ENCODE measurements at regions not wholly inside any gene's neighbourhood (a gene's known extent, or its start where the extent isn't known, plus 50 kb on each side); places are given as distances from the start of the nearest gene placed in this dataset.

DNA sequence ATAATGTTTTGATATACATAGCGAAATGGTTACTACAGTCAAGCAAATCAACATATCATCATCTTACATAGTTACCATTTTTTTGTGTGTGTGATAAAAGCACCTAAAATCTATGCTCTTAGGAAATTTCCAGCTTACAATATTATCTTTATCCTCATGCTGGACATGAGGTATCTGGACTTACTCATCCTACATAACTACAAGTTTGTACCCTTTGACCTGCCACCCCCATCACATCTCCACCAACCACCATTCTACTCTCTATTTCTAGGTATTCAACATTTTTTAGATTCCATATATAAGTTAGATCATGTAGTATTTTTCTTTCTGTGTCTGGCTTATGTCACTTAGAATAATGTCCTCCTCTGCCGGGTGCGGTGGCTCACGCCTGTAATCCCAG is 79.9 kb downstream of the TAF11L14 start (continued):
- TF ChIP-seq, protein P1, sequence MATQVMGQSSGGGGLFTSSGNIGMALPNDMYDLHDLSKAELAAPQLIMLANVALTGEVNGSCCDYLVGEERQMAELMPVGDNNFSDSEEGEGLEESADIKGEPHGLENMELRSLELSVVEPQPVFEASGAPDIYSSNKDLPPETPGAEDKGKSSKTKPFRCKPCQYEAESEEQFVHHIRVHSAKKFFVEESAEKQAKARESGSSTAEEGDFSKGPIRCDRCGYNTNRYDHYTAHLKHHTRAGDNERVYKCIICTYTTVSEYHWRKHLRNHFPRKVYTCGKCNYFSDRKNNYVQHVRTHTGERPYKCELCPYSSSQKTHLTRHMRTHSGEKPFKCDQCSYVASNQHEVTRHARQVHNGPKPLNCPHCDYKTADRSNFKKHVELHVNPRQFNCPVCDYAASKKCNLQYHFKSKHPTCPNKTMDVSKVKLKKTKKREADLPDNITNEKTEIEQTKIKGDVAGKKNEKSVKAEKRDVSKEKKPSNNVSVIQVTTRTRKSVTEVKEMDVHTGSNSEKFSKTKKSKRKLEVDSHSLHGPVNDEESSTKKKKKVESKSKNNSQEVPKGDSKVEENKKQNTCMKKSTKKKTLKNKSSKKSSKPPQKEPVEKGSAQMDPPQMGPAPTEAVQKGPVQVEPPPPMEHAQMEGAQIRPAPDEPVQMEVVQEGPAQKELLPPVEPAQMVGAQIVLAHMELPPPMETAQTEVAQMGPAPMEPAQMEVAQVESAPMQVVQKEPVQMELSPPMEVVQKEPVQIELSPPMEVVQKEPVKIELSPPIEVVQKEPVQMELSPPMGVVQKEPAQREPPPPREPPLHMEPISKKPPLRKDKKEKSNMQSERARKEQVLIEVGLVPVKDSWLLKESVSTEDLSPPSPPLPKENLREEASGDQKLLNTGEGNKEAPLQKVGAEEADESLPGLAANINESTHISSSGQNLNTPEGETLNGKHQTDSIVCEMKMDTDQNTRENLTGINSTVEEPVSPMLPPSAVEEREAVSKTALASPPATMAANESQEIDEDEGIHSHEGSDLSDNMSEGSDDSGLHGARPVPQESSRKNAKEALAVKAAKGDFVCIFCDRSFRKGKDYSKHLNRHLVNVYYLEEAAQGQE (IDR thresholded peaks at IDR 0.05; ENCODE audit: unreplicated experiment), result no peak
- TF ChIP-seq, protein P2, sequence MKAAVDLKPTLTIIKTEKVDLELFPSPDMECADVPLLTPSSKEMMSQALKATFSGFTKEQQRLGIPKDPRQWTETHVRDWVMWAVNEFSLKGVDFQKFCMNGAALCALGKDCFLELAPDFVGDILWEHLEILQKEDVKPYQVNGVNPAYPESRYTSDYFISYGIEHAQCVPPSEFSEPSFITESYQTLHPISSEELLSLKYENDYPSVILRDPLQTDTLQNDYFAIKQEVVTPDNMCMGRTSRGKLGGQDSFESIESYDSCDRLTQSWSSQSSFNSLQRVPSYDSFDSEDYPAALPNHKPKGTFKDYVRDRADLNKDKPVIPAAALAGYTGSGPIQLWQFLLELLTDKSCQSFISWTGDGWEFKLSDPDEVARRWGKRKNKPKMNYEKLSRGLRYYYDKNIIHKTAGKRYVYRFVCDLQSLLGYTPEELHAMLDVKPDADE (IDR thresholded peaks at IDR 0.05), result no peak
- TF ChIP-seq POLR2AphosphoS5 (IDR thresholded peaks at IDR 0.05; ENCODE audit: low read depth) (no peak), EZH2phosphoT487 (IDR thresholded peaks at IDR 0.05; ENCODE audit: unreplicated experiment) (no peak), JUNB (IDR thresholded peaks at IDR 0.05; ENCODE audit: unreplicated experiment) (no peak), STAT1 (IDR thresholded peaks at IDR 0.05; ENCODE audit: unreplicated experiment) (no peak), ZNF331 (CRISPR knock-in tag; IDR thresholded peaks at IDR 0.05; ENCODE audit: low read depth) (no peak), CREB1 (CRISPR knock-in tag; IDR thresholded peaks at IDR 0.05; ENCODE audit: low read depth) (no peak)
- TF ChIP-seq, protein P3, sequence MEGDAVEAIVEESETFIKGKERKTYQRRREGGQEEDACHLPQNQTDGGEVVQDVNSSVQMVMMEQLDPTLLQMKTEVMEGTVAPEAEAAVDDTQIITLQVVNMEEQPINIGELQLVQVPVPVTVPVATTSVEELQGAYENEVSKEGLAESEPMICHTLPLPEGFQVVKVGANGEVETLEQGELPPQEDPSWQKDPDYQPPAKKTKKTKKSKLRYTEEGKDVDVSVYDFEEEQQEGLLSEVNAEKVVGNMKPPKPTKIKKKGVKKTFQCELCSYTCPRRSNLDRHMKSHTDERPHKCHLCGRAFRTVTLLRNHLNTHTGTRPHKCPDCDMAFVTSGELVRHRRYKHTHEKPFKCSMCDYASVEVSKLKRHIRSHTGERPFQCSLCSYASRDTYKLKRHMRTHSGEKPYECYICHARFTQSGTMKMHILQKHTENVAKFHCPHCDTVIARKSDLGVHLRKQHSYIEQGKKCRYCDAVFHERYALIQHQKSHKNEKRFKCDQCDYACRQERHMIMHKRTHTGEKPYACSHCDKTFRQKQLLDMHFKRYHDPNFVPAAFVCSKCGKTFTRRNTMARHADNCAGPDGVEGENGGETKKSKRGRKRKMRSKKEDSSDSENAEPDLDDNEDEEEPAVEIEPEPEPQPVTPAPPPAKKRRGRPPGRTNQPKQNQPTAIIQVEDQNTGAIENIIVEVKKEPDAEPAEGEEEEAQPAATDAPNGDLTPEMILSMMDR (conservative IDR thresholded peaks at IDR 0.05; ENCODE audit: low read depth in 2 of 2), result no peak

DNA sequence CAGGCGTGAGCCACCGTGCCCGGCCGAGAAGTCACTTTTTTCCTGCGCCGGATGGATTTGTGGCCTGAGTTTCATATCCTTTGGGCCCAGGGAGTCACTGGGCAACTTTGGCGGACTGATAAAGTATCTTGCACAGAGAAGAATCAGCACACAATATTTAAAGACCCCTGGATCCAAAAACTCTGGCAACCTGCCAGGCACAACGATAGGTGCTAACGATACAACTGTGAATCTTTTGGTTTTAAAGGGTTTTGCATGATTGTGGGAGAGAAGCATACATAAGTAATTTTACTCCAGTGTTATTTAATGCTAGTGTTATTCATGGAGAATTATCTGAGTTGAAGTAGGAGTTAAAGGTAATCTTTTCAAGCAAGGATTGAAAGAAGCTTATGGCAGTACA is 85.3 kb downstream of the TAF11L14 start:
- Histone ChIP-seq H3K9me2 (ENCODE audit: insufficient read depth) (no peaks in the 10 kb centered on the region), H3K36me3 (ENCODE audit: insufficient read depth) (no peaks in the 10 kb centered on the region), H3K4me1 (ENCODE audit: insufficient read depth) (peaks cover 5% of the 10 kb centered on the region; the same call in 1 of the 2 replicates), H3K27me3 (ENCODE audit: insufficient read depth) (no peaks in the 10 kb centered on the region), H3F3A (replicated peaks; ENCODE audit: low read depth) (no peaks in the 10 kb centered on the region), H4K20me1 (replicated peaks; ENCODE audit: insufficient read depth) (no peaks in the 10 kb centered on the region), H2AFZ (peak overlapping the region; percentile 81; the same call in 1 of the 2 replicates), H3K79me2 (replicated peaks; ENCODE audit: insufficient read depth) (no peaks in the 10 kb centered on the region), H3K4me3 (no peak overlapping the region), H3K4me2 (no peak overlapping the region), H3K27ac (ENCODE audit: low read depth) (no peak overlapping the region)
- TF ChIP-seq NANOG (IDR thresholded peaks at IDR 0.05; ENCODE audit: borderline replicate concordance) (no peak), ZNF114 (CRISPR knock-in tag; IDR thresholded peaks at IDR 0.05) (no peak), POLR2AphosphoS5 (IDR thresholded peaks at IDR 0.05; ENCODE audit: low read depth) (no peak), EZH2 (IDR thresholded peaks at IDR 0.05; ENCODE audit: low read depth, unreplicated experiment) (no peak), CREB1 (CRISPR knock-in tag; IDR thresholded peaks at IDR 0.05; ENCODE audit: low read depth) (no peak)
- TF ChIP-seq, protein P3 (conservative IDR thresholded peaks at IDR 0.05; ENCODE audit: low read depth in 2 of 2), result no peak
- H3K4me3 Mint-ChIP-seq, result no peak overlapping the region
- DNase-seq (ENCODE audit: low spot score) (no peak), ATAC-seq (no peak)
- no peak overlapping the region for H3K27ac Mint-ChIP-seq
- no peaks in the 10 kb centered on the region for H3K9me3 Mint-ChIP-seq
- H3K36me3 Mint-ChIP-seq (ENCODE audit: low read depth), result no peaks in the 10 kb centered on the region
- H3K4me1 Mint-ChIP-seq, result peaks cover 13% of the 10 kb centered on the region; the same call in 2 of the 3 replicates
- peaks cover 1% of the 10 kb centered on the region for H3K27me3 Mint-ChIP-seq (ENCODE audit: insufficient read depth, low read depth, poor library complexity)
